ENCODE measurements at regions not wholly inside any gene's neighbourhood (a gene's known extent, or its start where the extent isn't known, plus 50 kb on each side); places are given as distances from the start of the nearest gene placed in this dataset.

- TF ChIP-seq KMT2B (CRISPR knock-in tag; IDR thresholded peaks at IDR 0.05) (no peak), ZNF407 (CRISPR knock-in tag; IDR thresholded peaks at IDR 0.05; ENCODE audit: not compliant biosample characterization) (no peak), SMC3 (IDR thresholded peaks at IDR 0.05; ENCODE audit: low read length) (no peak), ZNF768 (CRISPR knock-in tag; IDR thresholded peaks at IDR 0.05) (no peak), ZBTB2 (CRISPR knock-in tag; IDR thresholded peaks at IDR 0.05; ENCODE audit: low read depth) (no peak), ZSCAN21 (CRISPR knock-in tag; IDR thresholded peaks at IDR 0.05; ENCODE audit: borderline replicate concordance) (no peak), USF2 (IDR thresholded peaks at IDR 0.05; ENCODE audit: low read depth, low read length) (no peak), USF2 (CRISPR knock-in tag; IDR thresholded peaks at IDR 0.05; ENCODE audit: borderline replicate concordance) (no peak), POLR2A (IDR thresholded peaks at IDR 0.05; ENCODE audit: insufficient read depth in 1 of 2, low read depth in 2 of 2, low read length in 2 of 2) (no peak), ZNF280B (CRISPR knock-in tag; IDR thresholded peaks at IDR 0.05; ENCODE audit: borderline replicate concordance) (no peak), ZNF773 (CRISPR knock-in tag; IDR thresholded peaks at IDR 0.05; ENCODE audit: borderline replicate concordance) (no peak), BCL3 (CRISPR knock-in tag; IDR thresholded peaks at IDR 0.05) (no peak), REST (IDR thresholded peaks at IDR 0.05; ENCODE audit: borderline replicate concordance in 1 of 2, low read depth in 1 of 2, low read length in 2 of 2) (no peak), EED (CRISPR knock-in tag; IDR thresholded peaks at IDR 0.05) (no peak), AKAP8 (CRISPR knock-in tag; IDR thresholded peaks at IDR 0.05) (no peak)
Measured at GRCh38 chr22:48799227-48799970, 1028.3 kb downstream of the BRD1 start.

All from HepG2 (cell line).